ENCODE measurements at regions not wholly inside any gene's neighbourhood (a gene's known extent, or its start where the extent isn't known, plus 50 kb on each side); places are given as distances from the start of the nearest gene placed in this dataset.

- Histone ChIP-seq H3K4me2 (ENCODE audit: low read length) (no peak overlapping the region), H2AFZ (ENCODE audit: low read depth, low read length) (no peak overlapping the region), H3K27me3 (ENCODE audit: insufficient read depth, low read depth, low read length) (no peaks in the 10 kb centered on the region), H3F3A (ENCODE audit: insufficient read depth, low read length, poor library complexity, severe bottlenecking) (no peaks in the 10 kb centered on the region), H3K9ac (ENCODE audit: low read length) (no peak overlapping the region), H3K4me3 (ENCODE audit: low read length) (no peak overlapping the region), H3K79me2 (replicated peaks; ENCODE audit: insufficient read depth, low read length) (no peaks in the 10 kb centered on the region), H3K27ac (ENCODE audit: low read length) (no peak overlapping the region), H4K20me1 (ENCODE audit: insufficient read depth) (no peaks in the 10 kb centered on the region), H3K36me3 (ENCODE audit: insufficient read depth, low read length) (no peaks in the 10 kb centered on the region), H3K9me3 (ENCODE audit: low read length) (no peaks in the 10 kb centered on the region), H3K9me2 (ENCODE audit: insufficient read depth, low read length) (no peaks in the 10 kb centered on the region)
- TF ChIP-seq TAF1 (IDR thresholded peaks at IDR 0.05; ENCODE audit: low read depth) (no peak), REST (IDR thresholded peaks at IDR 0.05; ENCODE audit: borderline replicate concordance) (no peak), RAD21 (conservative IDR thresholded peaks at IDR 0.05) (no peak), POLR2AphosphoS5 (IDR thresholded peaks at IDR 0.05) (no peak), SMC3 (conservative IDR thresholded peaks at IDR 0.05; ENCODE audit: poor library complexity) (no peak), EP300 (conservative IDR thresholded peaks at IDR 0.05; ENCODE audit: poor library complexity, severe bottlenecking) (no peak), EZH2 (IDR thresholded peaks at IDR 0.05; ENCODE audit: borderline replicate concordance, insufficient read depth, low read length, poor library complexity, severe bottlenecking) (no peak), MXI1 (conservative IDR thresholded peaks at IDR 0.05; ENCODE audit: poor library complexity, severe bottlenecking) (no peak)
- TF ChIP-seq, protein P1, sequence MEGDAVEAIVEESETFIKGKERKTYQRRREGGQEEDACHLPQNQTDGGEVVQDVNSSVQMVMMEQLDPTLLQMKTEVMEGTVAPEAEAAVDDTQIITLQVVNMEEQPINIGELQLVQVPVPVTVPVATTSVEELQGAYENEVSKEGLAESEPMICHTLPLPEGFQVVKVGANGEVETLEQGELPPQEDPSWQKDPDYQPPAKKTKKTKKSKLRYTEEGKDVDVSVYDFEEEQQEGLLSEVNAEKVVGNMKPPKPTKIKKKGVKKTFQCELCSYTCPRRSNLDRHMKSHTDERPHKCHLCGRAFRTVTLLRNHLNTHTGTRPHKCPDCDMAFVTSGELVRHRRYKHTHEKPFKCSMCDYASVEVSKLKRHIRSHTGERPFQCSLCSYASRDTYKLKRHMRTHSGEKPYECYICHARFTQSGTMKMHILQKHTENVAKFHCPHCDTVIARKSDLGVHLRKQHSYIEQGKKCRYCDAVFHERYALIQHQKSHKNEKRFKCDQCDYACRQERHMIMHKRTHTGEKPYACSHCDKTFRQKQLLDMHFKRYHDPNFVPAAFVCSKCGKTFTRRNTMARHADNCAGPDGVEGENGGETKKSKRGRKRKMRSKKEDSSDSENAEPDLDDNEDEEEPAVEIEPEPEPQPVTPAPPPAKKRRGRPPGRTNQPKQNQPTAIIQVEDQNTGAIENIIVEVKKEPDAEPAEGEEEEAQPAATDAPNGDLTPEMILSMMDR (IDR thresholded peaks at IDR 0.05; ENCODE audit: poor library complexity, severe bottlenecking), result no peak
Measured at GRCh38 chr14:45721472-45721871, 468.5 kb upstream of the MIS18BP1 start.

GRCh38 chr14:45716572-45716971 lies 463.6 kb upstream of the MIS18BP1 start:
- Histone ChIP-seq H3K36me3 (ENCODE audit: insufficient read depth, low read length) (no peaks in the 10 kb centered on the region), H2AFZ (ENCODE audit: low read depth, low read length) (no peak overlapping the region)

More at GRCh38 chr14:45716572-45716971, 463.6 kb upstream of the MIS18BP1 start:
- H3K79me2 ChIP-seq (replicated peaks; ENCODE audit: insufficient read depth, low read length), result no peaks in the 10 kb centered on the region
- peak overlapping the region; percentile 56 for H3K27ac ChIP-seq (ENCODE audit: low read length)
- no peak overlapping the region for H3K4me3 ChIP-seq (ENCODE audit: low read length)
- H3K9ac ChIP-seq (ENCODE audit: low read length), result no peak overlapping the region
- TF ChIP-seq, protein P1 (IDR thresholded peaks at IDR 0.05; ENCODE audit: poor library complexity, severe bottlenecking), result peak; percentile 70
- TF ChIP-seq TAF1 (IDR thresholded peaks at IDR 0.05; ENCODE audit: low read depth), result no peak
- TF ChIP-seq REST (IDR thresholded peaks at IDR 0.05; ENCODE audit: borderline replicate concordance), result no peak
- peak; percentile 65 for TF ChIP-seq POLR2AphosphoS5 (IDR thresholded peaks at IDR 0.05)
- peak; percentile 84 for TF ChIP-seq EP300 (conservative IDR thresholded peaks at IDR 0.05; ENCODE audit: poor library complexity, severe bottlenecking)
- no peak for TF ChIP-seq EZH2 (IDR thresholded peaks at IDR 0.05; ENCODE audit: borderline replicate concordance, insufficient read depth, low read length, poor library complexity, severe bottlenecking)
- peak; percentile 58 for TF ChIP-seq RAD21 (conservative IDR thresholded peaks at IDR 0.05)
- TF ChIP-seq MXI1 (conservative IDR thresholded peaks at IDR 0.05; ENCODE audit: poor library complexity, severe bottlenecking), result no peak
- TF ChIP-seq SMC3 (conservative IDR thresholded peaks at IDR 0.05; ENCODE audit: poor library complexity), result peak; percentile 64
- H3K27me3 ChIP-seq (ENCODE audit: insufficient read depth, low read depth, low read length), result no peaks in the 10 kb centered on the region
- no peak overlapping the region for H3K4me2 ChIP-seq (ENCODE audit: low read length)
- no peaks in the 10 kb centered on the region for H3K9me3 ChIP-seq (ENCODE audit: low read length)
- H4K20me1 ChIP-seq (ENCODE audit: insufficient read depth), result no peaks in the 10 kb centered on the region
- no peaks in the 10 kb centered on the region for H3K9me2 ChIP-seq (ENCODE audit: insufficient read depth, low read length)
- H3F3A ChIP-seq (ENCODE audit: insufficient read depth, low read length, poor library complexity, severe bottlenecking), result no peaks in the 10 kb centered on the region

All from neural cell (in vitro differentiated cells).